BLaER1 (cell line): ENCODE measurements at regions not wholly inside any gene's neighbourhood (a gene's known extent, or its start where the extent isn't known, plus 50 kb on each side); places are given as distances from the start of the nearest gene placed in this dataset.

Experiments used
- H3K27ac ChIP-seq: shearing (Covaris generic); formaldehyde crosslinking; 2 replicates; pipeline ENCODE4 v1.8.1; 2022
- H3K27me3 ChIP-seq: shearing (Covaris generic); formaldehyde crosslinking; 2 replicates; pipeline ENCODE4 v1.8.1; 2022
- H3K36me3 ChIP-seq: shearing (Covaris generic); formaldehyde crosslinking; 2 replicates; pipeline ENCODE4 v1.8.1; 2022
- H3K4me1 ChIP-seq: shearing (Covaris generic); formaldehyde crosslinking; 2 replicates; pipeline ENCODE4 v1.8.1; 2022
- H3K4me2 ChIP-seq: shearing (Covaris generic); formaldehyde crosslinking; 2 replicates; pipeline ENCODE4 v1.8.1; 2022
- H3K4me3 ChIP-seq: shearing (Covaris generic); formaldehyde crosslinking; 2 replicates; pipeline ENCODE4 v1.8.1; 2022
- H3K9ac ChIP-seq: shearing (Covaris generic); formaldehyde crosslinking; 2 replicates; pipeline ENCODE4 v1.8.1; 2022
- H3K9me3 ChIP-seq: shearing (Covaris generic); formaldehyde crosslinking; 2 replicates; pipeline ENCODE4 v1.8.1; 2022
- H4K20me1 ChIP-seq: shearing (Covaris generic); formaldehyde crosslinking; 2 replicates; pipeline ENCODE4 v1.8.1; 2022
- Cebpa-rat ChIP-seq: shearing (Covaris generic); IDR thresholded peaks from 2 replicates; pipeline ENCODE4 v1.8.1; 2022

DNA sequence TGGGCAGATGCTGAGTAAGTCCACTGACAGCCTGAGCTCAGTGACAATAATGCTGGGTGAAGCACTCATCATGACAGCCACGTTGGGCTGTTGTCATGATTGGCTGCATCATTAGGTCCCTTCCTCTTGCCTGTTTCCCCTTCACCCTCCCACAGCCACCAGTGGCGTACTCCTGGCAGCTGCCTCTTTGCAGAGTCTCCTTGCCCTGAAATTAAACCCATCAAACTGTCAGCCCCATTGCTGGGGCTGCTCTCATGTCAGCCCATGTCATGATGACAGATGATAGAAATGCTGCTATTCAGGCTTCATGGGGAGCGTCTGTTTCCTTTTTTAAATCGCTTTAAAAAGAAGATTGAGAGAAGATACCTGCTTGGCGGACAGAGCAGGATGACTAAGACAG is 327.4 kb downstream of the AGTPBP1 start:
- Histone ChIP-seq H3K4me2 (no peak overlapping the region), H4K20me1 (no peaks in the 10 kb centered on the region)

DNA sequence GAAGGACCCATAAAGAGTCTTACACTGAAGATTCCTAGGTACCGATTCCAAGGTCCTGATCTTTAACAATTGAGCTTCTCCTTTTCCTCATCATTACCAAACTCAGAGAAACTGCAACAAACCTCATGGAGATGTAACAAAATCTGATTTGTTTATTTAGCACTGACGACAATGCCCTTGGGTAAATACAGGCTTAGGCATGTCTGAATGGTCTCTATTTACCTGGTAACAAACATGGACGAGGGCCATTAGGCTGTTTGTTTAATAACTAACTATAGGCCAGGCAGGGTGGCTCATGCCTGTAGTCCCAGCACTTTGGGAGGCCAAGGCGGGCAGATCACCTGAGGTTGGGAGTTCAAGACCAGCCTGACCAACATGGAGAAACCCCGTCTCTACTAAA is 333.3 kb downstream of the AGTPBP1 start:
- Histone ChIP-seq H3K36me3 (no peaks in the 10 kb centered on the region), H3K27me3 (no peaks in the 10 kb centered on the region), H4K20me1 (no peaks in the 10 kb centered on the region), H3K27ac (no peak overlapping the region), H3K9ac (no peak overlapping the region), H3K9me3 (no peaks in the 10 kb centered on the region), H3K4me1 (no peaks in the 10 kb centered on the region), H3K4me3 (no peak overlapping the region), H3K4me2 (no peak overlapping the region)
- TF ChIP-seq Cebpa-rat = no peak

More for the DNA sequence above, 327.4 kb downstream of the AGTPBP1 start:
- Histone ChIP-seq H3K27me3 (no peaks in the 10 kb centered on the region), H3K4me3 (no peak overlapping the region), H3K9me3 (no peaks in the 10 kb centered on the region), H3K9ac (no peak overlapping the region), H3K27ac (no peak overlapping the region), H3K4me1 (no peaks in the 10 kb centered on the region), H3K36me3 (no peaks in the 10 kb centered on the region)
- TF ChIP-seq Cebpa-rat = no peak

DNA sequence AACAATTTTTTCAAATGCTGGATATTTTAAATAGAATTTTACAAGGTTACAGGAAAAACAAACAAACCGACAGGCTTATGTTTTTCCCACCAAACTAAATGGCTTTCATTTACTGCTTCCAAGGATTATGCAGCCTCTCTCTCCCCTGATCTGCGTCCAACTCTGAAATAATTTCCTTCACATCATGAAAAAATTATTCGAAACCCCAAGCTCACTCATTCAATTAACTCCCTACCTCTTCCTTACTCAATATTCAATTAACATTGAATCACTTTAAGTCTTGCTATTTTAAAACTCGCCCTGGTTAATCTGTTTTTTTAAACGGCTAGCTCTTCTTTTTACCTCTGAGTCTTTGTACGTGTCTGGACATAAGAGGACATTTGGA is 336.2 kb downstream of the AGTPBP1 start:
- Histone ChIP-seq H4K20me1 (no peaks in the 10 kb centered on the region), H3K27me3 (no peaks in the 10 kb centered on the region), H3K9me3 (no peaks in the 10 kb centered on the region), H3K36me3 (no peaks in the 10 kb centered on the region), H3K27ac (no peak overlapping the region), H3K4me1 (no peaks in the 10 kb centered on the region), H3K9ac (no peak overlapping the region), H3K4me2 (no peak overlapping the region), H3K4me3 (no peak overlapping the region)
- no peak for TF ChIP-seq Cebpa-rat

DNA sequence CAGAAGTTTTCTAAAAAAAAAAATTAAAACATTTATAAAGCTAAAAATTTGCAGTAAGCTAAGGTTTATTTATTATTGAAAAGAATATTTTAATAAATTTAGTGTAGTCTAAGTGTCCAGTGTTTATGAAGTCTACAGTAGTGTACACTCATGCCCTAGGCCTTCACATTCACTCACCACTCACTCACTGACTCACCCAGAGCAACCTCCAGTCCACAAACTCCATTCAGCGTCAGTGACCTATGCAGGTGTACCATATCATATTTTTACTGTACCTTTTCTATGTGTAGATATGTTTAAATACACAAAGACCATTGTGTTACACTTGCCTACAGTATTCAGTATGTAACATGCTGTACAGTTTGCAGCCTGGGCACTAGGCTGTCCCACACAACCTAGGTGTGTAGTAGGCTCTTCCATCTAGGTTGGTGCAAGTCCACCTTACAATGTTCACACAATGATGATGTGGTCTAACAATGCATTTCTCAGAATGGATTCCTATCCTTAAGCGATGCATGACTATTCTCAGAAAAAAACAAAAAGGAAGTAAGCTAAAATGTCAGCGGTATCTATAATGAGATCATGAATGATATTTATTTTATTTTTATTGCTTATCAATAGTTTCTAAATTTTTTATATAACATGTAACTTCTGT is 336.7 kb downstream of the AGTPBP1 start:
- no peaks in the 10 kb centered on the region for H3K36me3 ChIP-seq
- no peak overlapping the region for H3K9ac ChIP-seq
- no peaks in the 10 kb centered on the region for H3K9me3 ChIP-seq
- H3K4me2 ChIP-seq = no peak overlapping the region
- no peak overlapping the region for H3K4me3 ChIP-seq
- H4K20me1 ChIP-seq = no peaks in the 10 kb centered on the region
- no peak for TF ChIP-seq Cebpa-rat
- no peaks in the 10 kb centered on the region for H3K27me3 ChIP-seq
- H3K27ac ChIP-seq = no peak overlapping the region
- H3K4me1 ChIP-seq = no peaks in the 10 kb centered on the region

DNA sequence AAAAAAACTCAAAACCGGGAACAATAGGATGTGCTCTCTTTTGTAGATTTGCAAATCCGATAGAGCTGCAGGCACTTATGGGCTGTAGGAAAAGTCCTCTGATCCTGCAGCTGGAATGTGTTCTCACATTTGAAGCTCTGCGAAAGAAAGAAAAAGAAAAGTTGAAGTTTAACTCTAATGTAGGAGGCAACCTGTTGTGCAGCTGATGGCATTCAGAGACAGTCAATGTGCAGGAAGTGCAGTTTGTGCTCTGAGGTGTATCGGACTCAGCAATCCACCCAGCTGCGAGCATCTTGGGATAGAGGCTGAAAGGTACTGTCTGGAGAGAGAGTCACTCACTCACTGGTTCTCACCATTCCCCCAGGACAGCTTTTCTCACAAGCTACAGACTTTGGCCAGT is 339.2 kb downstream of the AGTPBP1 start:
- TF ChIP-seq Cebpa-rat = no peak
- Histone ChIP-seq H3K27me3 (no peaks in the 10 kb centered on the region), H3K9ac (no peak overlapping the region), H3K27ac (no peak overlapping the region), H3K4me2 (no peak overlapping the region), H4K20me1 (no peaks in the 10 kb centered on the region), H3K4me3 (no peak overlapping the region), H3K4me1 (no peaks in the 10 kb centered on the region), H3K9me3 (no peaks in the 10 kb centered on the region), H3K36me3 (no peaks in the 10 kb centered on the region)

DNA sequence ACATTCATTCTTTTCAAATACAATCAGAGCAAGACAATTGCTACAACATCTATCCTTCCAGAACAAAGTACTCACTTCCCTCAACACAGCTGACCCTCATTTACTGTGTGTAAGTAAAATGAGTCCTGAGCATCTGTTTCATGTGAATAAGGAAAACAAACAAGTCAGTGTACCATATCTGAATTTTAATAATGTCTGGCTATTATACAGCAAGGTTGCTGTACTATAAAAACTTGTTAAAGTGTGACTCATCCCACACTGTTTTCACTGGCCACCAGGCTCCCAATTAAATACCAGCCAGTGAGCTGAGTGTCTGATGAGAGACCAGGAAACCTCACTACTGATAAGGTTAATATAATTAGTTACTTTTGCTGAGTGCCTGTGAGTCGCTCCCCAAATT is 339.8 kb downstream of the AGTPBP1 start:
- H3K9ac ChIP-seq = no peak overlapping the region
- no peak overlapping the region for H3K4me3 ChIP-seq
- H3K4me2 ChIP-seq = no peak overlapping the region
- H3K27ac ChIP-seq = no peak overlapping the region
- no peaks in the 10 kb centered on the region for H4K20me1 ChIP-seq
- H3K4me1 ChIP-seq = no peaks in the 10 kb centered on the region
- no peak for TF ChIP-seq Cebpa-rat
- H3K27me3 ChIP-seq = no peaks in the 10 kb centered on the region
- H3K36me3 ChIP-seq = no peaks in the 10 kb centered on the region
- H3K9me3 ChIP-seq = no peaks in the 10 kb centered on the region

DNA sequence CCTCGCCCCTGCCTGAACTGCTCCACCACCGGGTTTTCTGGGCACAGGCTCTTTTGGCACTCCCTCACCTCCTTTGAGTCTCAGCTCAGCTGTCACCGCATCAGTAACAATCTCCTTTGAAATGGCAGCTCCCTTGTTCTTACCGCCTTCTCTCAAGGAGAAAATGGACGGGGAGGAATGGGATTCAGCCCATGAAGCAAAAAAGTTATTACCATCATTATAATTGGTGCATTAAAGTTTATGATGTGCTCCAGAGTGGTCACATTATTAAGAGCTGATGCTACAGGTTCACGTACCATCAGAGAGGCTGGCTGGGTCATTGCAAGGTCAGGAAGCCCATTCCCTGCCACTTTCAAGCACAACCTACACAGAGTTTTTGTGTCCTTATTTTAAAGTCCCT is 344.7 kb downstream of the AGTPBP1 start:
- H3K27ac ChIP-seq = no peak overlapping the region

DNA sequence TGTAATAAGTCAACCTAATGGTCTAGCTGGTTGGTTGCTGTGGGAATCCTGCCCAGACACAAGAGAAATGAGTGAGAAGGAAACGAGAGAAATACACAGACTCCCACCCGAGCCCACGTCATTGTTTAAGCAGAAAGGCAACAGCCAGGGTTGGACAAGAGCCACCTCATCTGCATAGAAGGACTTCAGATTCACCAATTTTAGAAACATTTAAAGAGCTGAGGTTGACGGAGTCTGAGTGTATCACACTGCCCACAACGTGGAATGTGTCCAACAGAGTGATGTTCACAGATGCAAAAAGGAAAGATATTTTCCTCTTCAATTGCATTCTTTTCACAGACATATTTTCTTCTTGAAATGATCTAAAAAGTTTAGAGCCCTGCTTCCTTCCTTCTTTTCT is 349.5 kb downstream of the AGTPBP1 start:
- H3K4me3 ChIP-seq = no peak overlapping the region
- no peaks in the 10 kb centered on the region for H3K27me3 ChIP-seq
- H3K9me3 ChIP-seq = no peaks in the 10 kb centered on the region
- 0 out of 2 replicates have a peak, but pooled peaks cover 7% of the 10 kb centered on the region for H3K4me1 ChIP-seq
- H3K9ac ChIP-seq = no peak overlapping the region
- no peaks in the 10 kb centered on the region for H4K20me1 ChIP-seq
- no peak overlapping the region for H3K27ac ChIP-seq
- peak overlapping the region; percentile 13; the same call in 1 of the 2 replicates for H3K4me2 ChIP-seq
- H3K36me3 ChIP-seq = no peaks in the 10 kb centered on the region
- TF ChIP-seq Cebpa-rat = no peak

More for the DNA sequence above, 344.7 kb downstream of the AGTPBP1 start:
- TF ChIP-seq Cebpa-rat = no peak
- no peak overlapping the region for H3K4me2 ChIP-seq
- no peaks in the 10 kb centered on the region for H3K9me3 ChIP-seq
- no peak overlapping the region for H3K9ac ChIP-seq
- no peaks in the 10 kb centered on the region for H4K20me1 ChIP-seq
- no peaks in the 10 kb centered on the region for H3K36me3 ChIP-seq
- H3K4me3 ChIP-seq = no peak overlapping the region
- 0 out of 2 replicates have a peak, but pooled peaks cover 7% of the 10 kb centered on the region for H3K4me1 ChIP-seq
- no peaks in the 10 kb centered on the region for H3K27me3 ChIP-seq

DNA sequence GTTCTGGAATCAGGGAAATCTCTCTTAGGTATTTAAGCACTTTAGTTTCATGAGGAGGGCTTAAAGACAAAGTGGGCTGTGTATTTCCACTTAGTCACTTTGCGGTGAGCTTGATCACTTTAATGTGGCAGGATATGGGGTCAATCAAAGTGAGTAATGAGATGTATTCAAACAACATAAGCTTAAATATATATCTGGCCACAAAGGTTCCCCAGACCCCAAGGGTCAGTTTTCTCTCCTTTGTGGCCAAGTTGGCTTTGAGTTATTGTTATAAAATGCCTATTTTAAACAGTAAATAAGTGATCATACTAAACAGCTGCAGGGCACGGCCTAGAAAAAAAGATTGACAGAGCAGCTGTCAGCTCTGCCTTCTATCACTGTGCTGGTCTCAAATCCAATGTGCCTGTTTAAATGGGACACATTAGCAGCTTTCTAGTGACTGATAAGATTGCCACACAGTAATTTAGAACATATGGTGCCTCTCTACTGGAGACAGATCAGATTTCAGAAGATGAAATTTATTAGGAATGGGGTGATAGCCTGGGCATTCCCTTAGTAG is 363.9 kb downstream of the AGTPBP1 start:
- Histone ChIP-seq H4K20me1 (no peaks in the 10 kb centered on the region), H3K36me3 (no peaks in the 10 kb centered on the region), H3K27me3 (no peaks in the 10 kb centered on the region), H3K4me3 (no peak overlapping the region), H3K4me1 (peaks cover 12% of the 10 kb centered on the region), H3K4me2 (peak overlapping the region; percentile 49), H3K27ac (no peak overlapping the region), H3K9ac (no peak overlapping the region), H3K9me3 (no peaks in the 10 kb centered on the region)
- no peak for TF ChIP-seq Cebpa-rat

DNA sequence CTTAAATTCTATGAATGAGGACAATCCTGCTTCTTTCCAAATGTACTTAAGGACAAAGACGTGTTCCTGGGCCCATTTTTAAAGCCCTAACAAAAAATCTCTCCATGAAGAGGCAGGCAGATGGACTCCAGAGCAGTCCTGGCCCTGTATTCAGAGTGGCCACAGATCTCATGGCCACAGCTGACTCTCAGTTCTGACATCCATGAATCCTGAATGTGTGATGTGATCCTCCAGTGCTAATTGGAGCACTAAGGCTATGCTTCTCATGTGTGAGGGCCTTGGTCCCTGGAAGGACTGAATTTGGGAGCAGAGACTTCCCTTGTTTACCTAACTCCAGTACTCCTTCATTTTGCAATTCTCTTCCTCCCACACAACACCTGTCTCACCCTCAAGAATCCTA is 373.0 kb downstream of the AGTPBP1 start:
- Histone ChIP-seq H3K9me3 (no peaks in the 10 kb centered on the region), H3K9ac (no peak overlapping the region), H3K4me2 (no peak overlapping the region), H3K4me3 (no peak overlapping the region), H3K27me3 (no peaks in the 10 kb centered on the region), H3K4me1 (no peaks in the 10 kb centered on the region), H3K36me3 (no peaks in the 10 kb centered on the region), H4K20me1 (no peaks in the 10 kb centered on the region), H3K27ac (no peak overlapping the region)
- TF ChIP-seq Cebpa-rat = no peak

DNA sequence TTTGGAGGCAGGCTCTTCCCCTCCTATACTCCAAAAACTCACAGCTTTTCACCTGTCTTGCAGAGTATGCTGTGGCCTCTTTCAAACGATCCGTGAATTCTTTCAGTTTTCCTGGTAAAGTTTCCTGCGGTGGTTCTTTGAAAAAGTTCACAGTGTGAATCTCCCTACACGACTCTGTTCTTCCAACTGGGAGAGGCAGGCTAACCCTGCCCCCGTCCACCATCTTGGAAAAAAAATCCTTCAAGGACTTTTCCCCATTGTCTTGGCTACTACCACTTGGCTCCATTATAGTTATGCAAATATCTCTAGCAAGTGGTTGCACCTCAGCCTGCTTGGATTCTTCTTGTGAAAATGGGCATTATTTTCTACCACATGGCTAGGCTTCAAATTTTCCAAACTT is 382.6 kb downstream of the AGTPBP1 start:
- no peaks in the 10 kb centered on the region for H3K27me3 ChIP-seq
- H3K4me1 ChIP-seq = no peaks in the 10 kb centered on the region
- no peak overlapping the region for H3K4me3 ChIP-seq
- TF ChIP-seq Cebpa-rat = no peak
- H3K27ac ChIP-seq = no peak overlapping the region
- H3K4me2 ChIP-seq = no peak overlapping the region
- H4K20me1 ChIP-seq = no peaks in the 10 kb centered on the region
- H3K9me3 ChIP-seq = no peaks in the 10 kb centered on the region
- no peaks in the 10 kb centered on the region for H3K36me3 ChIP-seq
- H3K9ac ChIP-seq = no peak overlapping the region
